ENCODE measurements at regions not wholly inside any gene's neighbourhood (a gene's known extent, or its start where the extent isn't known, plus 50 kb on each side); places are given as distances from the start of the nearest gene placed in this dataset.
"Not testable (repeated sequence)": the region's sequence is repeated elsewhere in the genome, so short reads cannot be mapped to it uniquely, and the experiment has no call there.

DNA sequence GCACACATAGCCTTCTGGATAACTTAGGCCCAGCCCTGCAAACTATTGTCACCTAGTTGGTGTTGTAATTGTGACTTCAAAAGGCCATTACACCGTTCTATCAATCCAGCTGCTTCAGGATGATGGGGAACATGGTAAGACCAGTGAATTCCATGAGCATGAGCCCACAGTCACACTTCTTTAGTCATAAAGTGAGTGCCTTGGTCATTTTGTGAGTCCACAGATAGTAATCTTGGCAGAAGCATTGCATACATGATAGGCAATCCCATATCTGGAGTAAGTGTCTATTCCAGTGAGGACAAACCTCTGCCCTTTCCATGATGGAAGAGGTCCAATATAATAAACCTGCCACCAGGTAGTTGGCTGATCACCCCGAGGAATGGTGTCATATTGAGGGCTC lies 94.5 kb upstream of the RAI14 start:
- not testable (repeated sequence) for DNase-seq (ENCODE audit: low spot score)

DNA sequence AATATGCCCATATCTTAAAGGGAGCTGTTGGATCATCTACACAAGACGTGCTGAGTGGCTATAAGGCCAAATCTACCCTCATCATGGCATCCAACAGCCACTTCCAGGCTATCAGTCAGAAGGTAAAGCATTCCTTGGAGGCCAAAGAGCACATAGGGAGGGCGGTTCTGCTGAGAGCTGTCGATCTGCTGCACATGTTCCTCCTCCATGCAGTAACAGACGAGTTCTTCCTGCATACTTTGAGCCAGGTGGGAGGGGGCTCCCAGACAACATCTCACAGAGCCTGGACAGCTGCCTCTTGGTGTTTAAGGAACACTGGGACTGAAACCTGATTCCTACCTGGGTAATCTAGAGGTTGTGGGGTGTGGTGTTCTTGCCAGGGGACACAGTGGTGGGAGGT lies 93.3 kb upstream of the RAI14 start:
- no peak for DNase-seq (ENCODE audit: low spot score)

DNA sequence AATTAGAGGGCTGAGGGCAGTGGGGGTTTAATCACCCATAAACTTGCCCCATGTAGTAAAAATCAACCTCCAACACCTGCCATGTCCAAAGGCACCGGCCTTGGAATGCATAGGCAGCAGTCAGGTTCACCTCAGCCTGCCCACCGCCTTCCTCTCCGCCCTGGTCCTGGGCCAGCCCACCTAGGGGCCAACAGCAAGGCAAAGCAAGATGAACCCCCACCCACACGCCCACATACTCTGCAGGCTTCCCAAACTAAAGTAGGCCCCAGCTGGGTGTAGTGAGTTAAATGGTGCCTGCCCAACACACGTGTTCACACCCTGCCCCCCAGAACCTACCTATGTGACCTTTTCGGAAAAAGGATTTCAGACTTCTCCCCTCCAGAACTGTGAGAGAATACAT lies 92.9 kb upstream of the RAI14 start:
- no peak for DNase-seq (ENCODE audit: low spot score)

- DNase-seq (ENCODE audit: low spot score) = no peak
These were observed 92.0 kb upstream of the RAI14 start for GRCh38 chr5:34563931-34564709.

GRCh38 chr5:34564710-34565235 lies 91.4 kb upstream of the RAI14 start:
- peak; percentile 62 for DNase-seq (ENCODE audit: low spot score)

GRCh38 chr5:34570143-34570542 lies 86.0 kb upstream of the RAI14 start:
- no peak for DNase-seq (ENCODE audit: low spot score)

DNA sequence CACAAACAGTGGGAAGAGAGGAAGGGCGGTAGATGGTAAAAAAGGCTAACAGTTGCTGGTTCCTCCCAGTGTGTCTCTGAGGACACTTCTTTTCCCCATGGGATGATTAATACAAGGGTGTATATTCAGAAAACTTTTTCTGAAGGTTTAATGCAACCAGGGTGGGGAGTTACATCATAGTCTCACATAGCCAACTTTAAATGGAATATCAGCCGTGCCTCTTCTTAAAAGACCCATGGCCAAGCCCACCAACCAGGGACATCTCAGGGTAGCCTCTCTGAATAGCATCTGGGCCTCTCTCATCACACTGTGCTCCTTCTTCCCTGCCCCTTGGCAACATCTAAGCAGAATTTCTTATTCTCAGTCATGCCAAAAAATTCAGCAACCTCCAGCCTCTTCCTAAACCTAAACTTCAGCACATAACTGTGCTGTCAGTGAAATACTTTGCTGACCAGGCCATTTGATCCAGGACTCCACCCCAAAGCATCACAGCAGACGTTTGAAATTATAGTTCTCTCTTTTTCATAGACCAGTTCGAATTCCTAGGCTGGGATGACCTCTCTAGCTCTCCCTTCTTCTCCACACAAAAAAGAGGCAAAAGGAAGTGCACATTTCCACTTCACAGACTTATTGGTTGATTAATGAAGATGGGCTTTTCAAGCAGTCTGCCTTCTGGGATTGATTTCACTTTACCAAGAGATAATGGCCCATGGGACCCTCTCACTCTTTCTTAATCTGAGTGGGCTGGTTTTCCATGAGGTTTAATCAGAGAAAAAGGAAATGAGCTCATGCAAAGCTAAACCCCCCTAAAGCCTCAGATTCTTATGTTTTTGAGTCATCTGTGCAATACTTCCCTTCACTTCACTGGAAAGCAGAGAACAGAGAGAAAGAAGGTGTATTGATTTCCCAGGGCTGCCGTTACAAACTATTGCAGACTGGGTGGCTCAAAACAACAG lies 85.1 kb upstream of the RAI14 start:
- no peak for DNase-seq (ENCODE audit: low spot score)

- DNase-seq (ENCODE audit: low spot score) = no peak
These were observed 84.5 kb upstream of the RAI14 start for GRCh38 chr5:34571677-34572041.

GRCh38 chr5:34574936-34575467 lies 81.1 kb upstream of the RAI14 start:
- no peak for DNase-seq (ENCODE audit: low spot score)

- no peak for DNase-seq (ENCODE audit: low spot score)
These were observed 79.0 kb upstream of the RAI14 start for GRCh38 chr5:34576891-34577666.

DNA sequence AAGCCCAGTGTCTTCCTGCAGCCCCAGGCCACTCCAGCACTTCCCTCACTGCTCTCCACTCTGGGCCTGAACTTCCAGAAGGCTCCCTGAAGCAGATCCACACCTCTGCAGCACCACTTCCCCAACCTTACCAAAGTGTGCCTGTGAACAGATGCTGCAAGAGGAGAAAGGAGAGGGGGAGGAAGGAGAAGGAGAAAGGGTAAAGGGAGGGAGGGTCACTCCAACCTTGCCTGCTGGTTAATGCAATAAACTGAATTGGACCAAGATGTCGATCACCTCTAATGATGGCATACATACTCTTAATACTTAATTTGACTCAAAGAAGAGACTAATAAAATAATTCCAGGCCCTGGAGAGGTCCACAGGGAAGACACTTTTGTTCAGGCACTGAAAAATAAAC lies 77.2 kb upstream of the RAI14 start:
- DNase-seq (ENCODE audit: low spot score) = no peak

DNA sequence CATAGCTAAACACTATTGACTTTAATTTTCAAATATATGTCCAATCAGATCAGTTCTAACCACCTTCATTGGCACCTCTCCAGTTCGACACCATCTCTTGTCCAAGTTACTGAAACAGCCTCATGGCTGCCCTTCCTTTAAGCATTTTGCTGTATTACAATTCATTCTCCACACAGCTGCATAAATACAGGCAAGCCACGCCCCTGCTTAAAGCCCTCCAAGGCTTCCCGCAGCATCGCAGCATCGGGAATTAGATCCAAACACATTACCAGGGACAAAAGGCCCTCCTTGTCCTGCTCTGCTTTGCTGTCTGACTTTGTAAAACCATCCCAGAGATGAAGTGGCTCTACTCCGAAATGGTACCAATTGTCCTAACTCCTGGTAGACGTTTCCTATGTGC lies 75.1 kb upstream of the RAI14 start:
- no peak for DNase-seq (ENCODE audit: low spot score)

GRCh38 chr5:34582371-34582770 lies 73.8 kb upstream of the RAI14 start:
- no peak for DNase-seq (ENCODE audit: low spot score)

GRCh38 chr5:34583167-34583566 lies 73.0 kb upstream of the RAI14 start:
- DNase-seq (ENCODE audit: low spot score) = peak; percentile 90

DNA sequence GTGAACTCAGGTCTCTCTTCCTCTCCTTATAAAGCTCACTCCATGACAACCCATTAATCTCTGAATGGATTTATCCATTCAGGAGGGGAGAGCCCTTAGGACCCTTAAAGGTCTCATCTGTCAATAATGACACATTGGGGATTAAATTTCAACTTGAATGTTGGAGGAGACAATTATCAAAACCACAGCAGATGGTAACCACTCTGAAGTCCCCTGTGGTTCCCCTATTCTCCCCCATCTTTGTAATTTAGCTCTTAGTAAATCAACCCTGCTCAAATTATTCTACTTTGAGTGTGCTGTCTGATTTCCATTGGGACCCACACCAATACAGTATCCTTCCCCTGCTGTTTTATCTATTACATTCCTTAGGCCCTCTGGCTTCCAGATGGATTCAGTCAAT lies 72.0 kb upstream of the RAI14 start:
- no peak for DNase-seq (ENCODE audit: low spot score)

DNA sequence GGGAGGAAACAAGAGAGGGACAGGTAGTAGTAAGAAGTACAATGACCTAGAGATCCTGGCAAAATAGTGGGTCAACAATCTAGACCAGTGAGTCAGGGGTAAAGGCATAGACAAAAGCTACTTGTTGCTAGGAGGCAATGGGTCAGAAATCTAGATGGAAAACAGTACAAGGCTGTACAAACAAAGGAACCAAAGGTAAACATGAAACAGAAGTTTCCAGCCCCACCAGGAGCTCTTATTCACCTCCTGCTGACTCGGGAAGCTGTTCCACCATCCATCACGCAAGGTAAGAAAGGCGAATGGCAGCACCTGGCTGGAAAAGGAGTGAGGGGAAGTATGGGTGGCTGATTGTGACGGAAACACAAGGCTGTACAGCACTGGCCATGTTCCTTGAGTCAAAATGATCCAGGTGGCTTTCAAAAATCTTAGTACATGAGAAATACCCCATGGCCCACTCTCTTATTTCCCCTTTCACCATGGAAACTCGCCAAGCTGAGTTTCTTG lies 70.5 kb upstream of the RAI14 start:
- DNase-seq (ENCODE audit: low spot score) = peak; percentile 82

GRCh38 chr5:34586117-34586885 lies 69.8 kb upstream of the RAI14 start:
- DNase-seq (ENCODE audit: low spot score) = peak; percentile 96

DNA sequence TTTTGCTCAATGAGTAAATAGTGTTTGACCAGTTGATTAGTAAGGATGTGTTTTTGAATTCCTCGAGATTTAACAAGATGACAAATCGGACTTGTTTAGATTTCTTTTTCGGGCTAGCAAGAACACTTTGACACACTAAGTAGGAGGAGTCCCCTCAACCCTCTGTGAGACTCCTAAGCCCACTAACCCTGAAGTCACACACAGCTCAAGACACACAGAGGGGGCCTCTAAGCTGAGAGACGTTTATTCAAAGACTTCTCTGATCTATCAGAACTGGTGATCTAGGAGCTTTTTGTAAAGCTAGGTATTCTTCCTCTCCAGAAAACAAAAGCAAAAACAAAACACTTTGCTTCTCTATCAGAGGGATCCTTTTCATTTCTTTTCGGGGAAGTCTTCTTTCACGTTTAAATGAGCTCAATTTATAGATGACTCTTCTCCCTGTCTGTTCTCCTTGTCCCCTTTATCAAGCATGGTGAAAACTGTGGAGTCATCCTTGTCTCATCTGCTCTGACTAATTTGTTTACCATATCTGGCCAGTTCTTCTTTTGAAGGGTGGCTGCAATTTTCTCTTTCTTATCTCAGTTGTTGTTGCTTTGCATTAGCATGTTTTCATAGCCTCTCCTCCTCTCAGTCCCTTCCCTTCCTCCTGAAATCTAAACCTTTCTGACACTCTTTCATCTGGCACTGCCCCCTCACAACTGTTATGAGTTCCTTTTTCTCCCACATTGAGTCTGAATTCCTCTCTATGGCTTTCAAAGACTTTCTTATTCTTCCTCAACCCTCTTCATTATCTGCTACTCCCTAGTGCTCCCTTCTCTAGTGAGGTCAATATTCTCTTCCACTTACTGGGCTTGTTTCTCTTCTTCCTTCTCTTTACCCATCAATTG lies 68.5 kb upstream of the RAI14 start:
- no peak for DNase-seq (ENCODE audit: low spot score)

GRCh38 chr5:34589832-34590231 lies 66.3 kb upstream of the RAI14 start:
- no peak for DNase-seq (ENCODE audit: low spot score)

- DNase-seq (ENCODE audit: low spot score) = no peak
These were observed 64.4 kb upstream of the RAI14 start for GRCh38 chr5:34591723-34592122.
